ENCODE measurements at regions not wholly inside any gene's neighbourhood (a gene's known extent, or its start where the extent isn't known, plus 50 kb on each side); places are given as distances from the start of the nearest gene placed in this dataset.

DNA sequence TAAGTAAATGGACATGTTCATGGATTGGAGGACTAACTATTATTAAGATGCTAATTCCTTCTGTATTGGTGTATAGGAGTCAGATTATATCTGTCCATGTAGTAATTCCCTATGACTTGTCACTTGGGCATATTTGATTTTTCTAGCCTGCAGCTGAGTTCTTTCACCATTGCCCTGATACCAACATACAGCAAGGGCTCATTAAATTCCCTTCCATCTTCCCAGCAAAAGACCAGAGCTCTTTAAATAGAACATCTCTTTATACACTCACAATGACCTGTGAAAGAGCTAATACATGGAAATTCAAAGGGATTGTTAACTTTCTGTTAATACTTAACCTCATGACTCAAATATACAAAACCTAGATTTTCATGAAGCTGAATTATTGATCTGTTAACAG, 492.3 kb upstream of the VRK2 start:
- H3K36me3 ChIP-seq (ENCODE audit: control insufficient read depth, insufficient read depth, low read length), result no peaks in the 10 kb centered on the region
- TF ChIP-seq, protein P1, sequence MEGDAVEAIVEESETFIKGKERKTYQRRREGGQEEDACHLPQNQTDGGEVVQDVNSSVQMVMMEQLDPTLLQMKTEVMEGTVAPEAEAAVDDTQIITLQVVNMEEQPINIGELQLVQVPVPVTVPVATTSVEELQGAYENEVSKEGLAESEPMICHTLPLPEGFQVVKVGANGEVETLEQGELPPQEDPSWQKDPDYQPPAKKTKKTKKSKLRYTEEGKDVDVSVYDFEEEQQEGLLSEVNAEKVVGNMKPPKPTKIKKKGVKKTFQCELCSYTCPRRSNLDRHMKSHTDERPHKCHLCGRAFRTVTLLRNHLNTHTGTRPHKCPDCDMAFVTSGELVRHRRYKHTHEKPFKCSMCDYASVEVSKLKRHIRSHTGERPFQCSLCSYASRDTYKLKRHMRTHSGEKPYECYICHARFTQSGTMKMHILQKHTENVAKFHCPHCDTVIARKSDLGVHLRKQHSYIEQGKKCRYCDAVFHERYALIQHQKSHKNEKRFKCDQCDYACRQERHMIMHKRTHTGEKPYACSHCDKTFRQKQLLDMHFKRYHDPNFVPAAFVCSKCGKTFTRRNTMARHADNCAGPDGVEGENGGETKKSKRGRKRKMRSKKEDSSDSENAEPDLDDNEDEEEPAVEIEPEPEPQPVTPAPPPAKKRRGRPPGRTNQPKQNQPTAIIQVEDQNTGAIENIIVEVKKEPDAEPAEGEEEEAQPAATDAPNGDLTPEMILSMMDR (IDR thresholded peaks at IDR 0.05; ENCODE audit: insufficient read depth, low read length, poor library complexity, severe bottlenecking), result no peak
- no peak overlapping the region for H3K4me3 ChIP-seq (replicated peaks; ENCODE audit: low read depth, low read length)
- no peaks in the 10 kb centered on the region for H3K27me3 ChIP-seq (replicated peaks; ENCODE audit: control insufficient read depth, insufficient read depth, low read length)
- DNase-seq (ENCODE audit: extremely low read depth, insufficient read length), result no peak

DNA sequence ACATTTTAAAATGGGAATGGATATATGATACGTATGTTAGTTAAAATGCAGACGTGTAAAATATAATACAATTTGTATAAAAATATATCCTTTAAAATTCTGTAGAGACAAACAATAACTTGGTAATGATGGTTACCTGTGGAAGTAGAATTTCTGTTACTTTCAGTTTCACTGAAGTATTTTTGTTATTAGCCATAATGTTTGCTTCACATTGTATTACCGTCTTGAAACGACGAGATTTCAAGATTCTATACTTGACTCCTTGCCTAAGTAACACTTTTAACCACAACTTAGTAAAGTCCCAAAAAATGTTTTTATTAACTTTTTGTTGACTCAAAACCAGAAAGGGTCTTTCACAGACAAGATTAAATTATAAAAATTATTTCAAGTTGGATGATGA, 488.3 kb upstream of the VRK2 start:
- Histone ChIP-seq H3K27me3 (replicated peaks; ENCODE audit: control insufficient read depth, insufficient read depth, low read length) (no peaks in the 10 kb centered on the region), H3K36me3 (ENCODE audit: control insufficient read depth, insufficient read depth, low read length) (no peaks in the 10 kb centered on the region), H3K4me3 (replicated peaks; ENCODE audit: low read depth, low read length) (no peak overlapping the region)
- DNase-seq (ENCODE audit: extremely low read depth, insufficient read length), result no peak
- TF ChIP-seq, protein P1 (IDR thresholded peaks at IDR 0.05; ENCODE audit: insufficient read depth, low read length, poor library complexity, severe bottlenecking), result no peak

GRCh38 chr2:57562495-57562894, 484.1 kb upstream of the VRK2 start:
- TF ChIP-seq, protein P1 (IDR thresholded peaks at IDR 0.05; ENCODE audit: insufficient read depth, low read length, poor library complexity, severe bottlenecking), result no peak
- DNase-seq (ENCODE audit: extremely low read depth, insufficient read length), result no peak
- Histone ChIP-seq H3K4me3 (replicated peaks; ENCODE audit: low read depth, low read length) (no peak overlapping the region), H3K27me3 (replicated peaks; ENCODE audit: control insufficient read depth, insufficient read depth, low read length) (no peaks in the 10 kb centered on the region), H3K36me3 (ENCODE audit: control insufficient read depth, insufficient read depth, low read length) (no peaks in the 10 kb centered on the region)

- no peak overlapping the region for H3K4me3 ChIP-seq (replicated peaks; ENCODE audit: low read depth, low read length)
- H3K27me3 ChIP-seq (replicated peaks; ENCODE audit: control insufficient read depth, insufficient read depth, low read length), result no peaks in the 10 kb centered on the region
- TF ChIP-seq, protein P1 (IDR thresholded peaks at IDR 0.05; ENCODE audit: insufficient read depth, low read length, poor library complexity, severe bottlenecking), result no peak
- H3K36me3 ChIP-seq (ENCODE audit: control insufficient read depth, insufficient read depth, low read length), result no peaks in the 10 kb centered on the region
- no peak for DNase-seq (ENCODE audit: extremely low read depth, insufficient read length)
Measured at GRCh38 chr2:57563015-57563414, 483.6 kb upstream of the VRK2 start.

DNA sequence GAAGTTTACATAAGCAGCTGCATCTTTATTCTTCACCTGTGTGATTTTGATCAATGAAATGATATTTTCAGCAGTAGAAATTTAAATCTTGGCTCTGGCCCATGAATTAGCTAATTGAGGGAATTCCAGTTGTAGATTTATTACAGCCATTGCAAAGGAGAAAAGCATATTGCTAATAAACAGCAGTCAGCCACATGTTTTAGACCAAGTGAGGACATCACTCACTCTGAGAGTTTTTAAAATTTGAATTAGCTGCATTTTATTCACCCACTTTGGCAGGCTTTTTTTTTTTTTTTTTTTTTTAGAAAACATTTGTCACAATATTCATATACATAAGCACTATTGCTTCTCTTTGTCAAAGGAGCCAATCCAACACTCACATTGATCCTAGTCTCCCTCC, 479.4 kb upstream of the VRK2 start:
- Histone ChIP-seq H3K36me3 (ENCODE audit: control insufficient read depth, insufficient read depth, low read length) (no peaks in the 10 kb centered on the region), H3K27me3 (replicated peaks; ENCODE audit: control insufficient read depth, insufficient read depth, low read length) (no peaks in the 10 kb centered on the region), H3K4me3 (replicated peaks; ENCODE audit: low read depth, low read length) (no peak overlapping the region)
- DNase-seq (ENCODE audit: extremely low read depth, insufficient read length), result no peak
- TF ChIP-seq, protein P1 (IDR thresholded peaks at IDR 0.05; ENCODE audit: insufficient read depth, low read length, poor library complexity, severe bottlenecking), result no peak

- no peaks in the 10 kb centered on the region for H3K27me3 ChIP-seq (replicated peaks; ENCODE audit: control insufficient read depth, insufficient read depth, low read length)
- H3K4me3 ChIP-seq (replicated peaks; ENCODE audit: low read depth, low read length), result no peak overlapping the region
- H3K36me3 ChIP-seq (ENCODE audit: control insufficient read depth, insufficient read depth, low read length), result no peaks in the 10 kb centered on the region
- TF ChIP-seq, protein P1 (IDR thresholded peaks at IDR 0.05; ENCODE audit: insufficient read depth, low read length, poor library complexity, severe bottlenecking), result no peak
- DNase-seq (ENCODE audit: extremely low read depth, insufficient read length), result no peak
Measured at GRCh38 chr2:57569396-57569795, 477.2 kb upstream of the VRK2 start.
